Activated naive CD4-positive, alpha-beta T cell treated with anti-CD3 and anti-CD28 coated beads, Interleukin-2, amount 50 U/mL, for 16 hours (primary cell): ENCODE measurements at regions not wholly inside any gene's neighbourhood (a gene's known extent, or its start where the extent isn't known, plus 50 kb on each side); places are given as distances from the start of the nearest gene placed in this dataset.

Experiments
- DNase-seq: peaks from one replicate; pipeline ENCODE4 v3.0.0-alpha.2; 2020

GRCh38 chr2:240287011-240287410 is 146.6 kb upstream of the OTOS start:
- DNase-seq = no peak

- DNase-seq = no peak
Observed at GRCh38 chr2:240287496-240288086, 147.1 kb upstream of the OTOS start.

GRCh38 chr2:240288087-240288521 is 147.4 kb upstream of the GPC1 start:
- no peak for DNase-seq

GRCh38 chr2:240289701-240290431 is 145.6 kb upstream of the GPC1 start:
- no peak for DNase-seq

GRCh38 chr2:240290432-240291336 is 144.8 kb upstream of the GPC1 start:
- no peak for DNase-seq

GRCh38 chr2:240291337-240292034 is 144.0 kb upstream of the GPC1 start:
- no peak for DNase-seq

GRCh38 chr2:240292035-240292574 is 143.4 kb upstream of the GPC1 start:
- no peak for DNase-seq

GRCh38 chr2:240292619-240293525 is 142.6 kb upstream of the GPC1 start:
- no peak for DNase-seq

GRCh38 chr2:240293557-240294461 is 141.7 kb upstream of the GPC1 start:
- no peak for DNase-seq

GRCh38 chr2:240294514-240294913 is 140.9 kb upstream of the GPC1 start:
- DNase-seq = no peak

- DNase-seq = no peak
Observed at GRCh38 chr2:240295256-240296103, 140.0 kb upstream of the GPC1 start.

- DNase-seq = no peak
Observed at GRCh38 chr2:240296104-240296406, 139.4 kb upstream of the GPC1 start.

GRCh38 chr2:240296476-240297255 is 138.8 kb upstream of the GPC1 start:
- no peak for DNase-seq

- no peak for DNase-seq
Observed at GRCh38 chr2:240297256-240298116, 138.0 kb upstream of the GPC1 start.

- DNase-seq = no peak
Observed at GRCh38 chr2:240298117-240298790, 137.2 kb upstream of the GPC1 start.

- DNase-seq = no peak
Observed at GRCh38 chr2:240298803-240299709, 136.4 kb upstream of the GPC1 start.
